ENCODE measurements at regions not wholly inside any gene's neighbourhood (a gene's known extent, or its start where the extent isn't known, plus 50 kb on each side); places are given as distances from the start of the nearest gene placed in this dataset.

DNA sequence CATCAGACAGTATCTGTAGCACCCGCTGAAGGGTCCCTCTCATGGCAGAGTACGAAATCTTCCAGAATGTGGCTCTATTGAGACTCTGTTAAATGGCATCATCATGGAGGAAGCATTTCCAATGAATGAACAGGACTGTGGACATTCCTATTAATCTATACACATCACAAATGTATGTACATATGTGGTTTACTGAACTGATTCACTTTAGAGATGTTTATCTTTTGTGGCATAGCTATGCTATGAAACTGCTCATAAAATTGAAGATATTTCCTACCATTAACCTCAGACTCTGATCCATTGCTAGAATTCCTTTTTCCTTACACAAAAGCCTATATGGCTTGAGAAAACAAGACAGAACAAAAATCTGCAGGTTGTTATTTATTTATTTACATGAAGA is 259.6 kb upstream of the RRP15 start:
- no peak for DNase-seq

DNA sequence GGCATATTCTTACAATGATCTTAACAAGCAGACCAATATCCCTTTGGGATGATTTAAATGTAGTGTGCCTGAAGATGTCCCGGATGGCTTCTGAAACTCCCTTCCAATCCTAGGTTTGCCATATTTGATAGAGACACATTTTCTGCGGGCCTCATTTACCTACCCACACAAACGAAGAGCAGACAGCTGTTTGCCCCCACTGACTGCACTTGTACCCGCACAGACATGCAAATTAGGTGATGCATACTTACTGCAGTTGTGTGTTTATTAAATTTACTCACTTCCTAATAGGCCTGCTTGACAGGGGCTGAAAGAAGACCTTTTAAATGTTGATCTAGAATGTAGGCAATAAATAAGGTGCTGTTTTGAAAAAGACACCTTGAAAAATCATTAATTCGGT is 257.9 kb upstream of the RRP15 start:
- DNase-seq: no peak

DNA sequence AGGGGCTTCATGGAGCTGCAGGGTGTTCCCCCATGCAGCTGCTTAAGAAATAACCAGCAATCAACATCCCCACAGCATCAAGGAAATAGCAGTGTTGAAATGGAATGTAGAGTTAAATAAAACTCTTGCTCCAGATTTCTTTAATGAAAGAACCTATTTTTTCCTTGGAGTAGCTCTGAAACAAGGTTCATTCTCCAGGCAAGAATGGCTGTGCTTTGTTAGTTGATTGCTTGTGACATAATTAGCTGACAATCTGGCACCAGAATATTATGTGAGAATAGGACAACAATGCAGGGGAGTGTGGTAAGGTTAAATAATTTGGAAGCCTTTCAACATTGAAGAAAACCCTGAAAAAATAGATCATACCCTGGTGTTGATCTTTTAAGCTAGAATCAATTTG is 254.2 kb upstream of the RRP15 start:
- DNase-seq: no peak

DNA sequence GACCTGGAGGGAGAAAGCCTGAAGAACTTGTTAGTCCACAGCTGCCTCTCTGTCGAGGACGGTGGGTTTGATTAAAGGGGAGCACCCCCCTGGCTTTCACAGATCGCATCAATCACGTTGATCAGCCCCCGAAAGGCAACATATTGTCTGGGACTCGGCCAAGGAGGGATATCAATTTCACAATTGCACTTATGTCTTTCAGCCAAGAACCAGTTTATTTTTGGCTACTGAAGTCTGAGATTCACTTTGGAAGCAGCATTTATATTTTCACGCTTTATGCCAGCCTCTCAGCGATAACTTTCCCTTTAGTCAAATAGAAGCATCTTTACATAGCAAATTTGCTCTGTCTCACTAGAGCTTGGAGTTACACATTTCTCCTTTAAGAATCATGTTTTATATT is 253.2 kb upstream of the RRP15 start:
- no peak for DNase-seq

DNA sequence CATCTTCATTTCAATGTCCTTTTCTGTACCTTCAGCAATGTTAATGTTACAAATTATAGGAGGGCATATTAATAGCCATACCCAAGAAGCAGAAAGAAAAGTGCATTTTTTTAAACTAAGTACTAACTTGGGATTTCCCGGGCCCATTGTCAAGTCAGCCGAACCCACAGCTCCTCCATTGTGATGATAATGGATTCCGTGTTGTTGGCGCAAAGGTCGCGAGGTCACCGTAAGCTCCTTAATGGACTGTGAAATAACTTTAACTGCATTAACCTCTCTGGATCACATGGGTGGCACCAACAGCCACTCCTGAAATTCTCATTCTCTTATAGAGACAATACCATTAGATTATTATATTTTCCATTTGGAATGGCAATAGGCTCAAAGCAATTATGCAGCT is 250.6 kb upstream of the RRP15 start:
- no peak for DNase-seq

DNA sequence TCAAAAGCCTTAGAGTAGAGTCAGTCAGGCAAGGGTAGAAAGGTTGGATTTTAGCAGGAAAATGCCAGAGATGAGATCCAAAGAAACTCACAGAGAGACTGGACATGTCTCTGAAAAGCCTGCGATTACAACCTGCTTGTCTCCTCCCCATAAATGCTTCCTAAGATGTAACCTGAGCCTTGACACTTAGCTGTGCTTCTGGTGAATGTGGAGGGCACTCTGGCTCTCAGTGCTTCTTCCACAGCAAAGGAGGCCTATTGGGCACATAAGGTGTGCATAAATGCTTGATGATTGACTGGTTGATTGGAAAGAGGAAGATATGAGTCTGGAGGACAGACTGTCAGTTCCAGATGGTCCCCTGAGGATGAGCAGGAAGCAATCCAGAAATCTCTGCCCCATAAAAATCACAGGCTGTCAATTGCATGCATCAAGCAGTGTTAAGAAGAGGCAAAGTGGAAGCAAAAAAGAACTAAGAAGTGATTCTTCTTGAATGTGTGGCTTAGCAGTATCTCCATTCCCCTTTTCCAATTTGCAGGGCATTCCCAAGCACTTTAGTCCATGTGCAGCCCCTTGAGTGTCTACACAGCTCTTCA is 236.2 kb upstream of the RRP15 start:
- no peak for DNase-seq

- DNase-seq: no peak
Observed at GRCh38 chr1:218049641-218050040, 235.5 kb upstream of the RRP15 start.

GRCh38 chr1:218058730-218059129 is 226.4 kb upstream of the RRP15 start:
- no peak for DNase-seq

DNA sequence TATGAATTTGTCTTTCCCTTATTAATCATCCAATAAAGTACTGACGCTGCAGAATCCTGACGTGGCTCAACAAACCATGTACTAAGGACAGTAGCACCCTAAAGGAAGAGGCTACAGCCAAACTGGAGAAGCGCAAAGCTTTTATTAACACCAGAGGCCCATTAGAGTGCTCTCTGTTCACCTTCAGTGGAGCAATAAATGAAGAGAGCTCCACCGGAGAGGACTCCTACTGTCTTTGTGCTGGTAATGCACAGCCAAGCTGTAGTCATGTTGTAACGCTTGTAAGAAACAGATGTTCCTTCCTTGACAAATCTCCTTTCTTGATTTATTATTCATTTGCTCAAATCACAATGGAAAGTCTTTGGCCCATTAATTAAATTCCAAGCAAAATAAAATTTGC is 220.7 kb upstream of the RRP15 start:
- DNase-seq: no peak

DNA sequence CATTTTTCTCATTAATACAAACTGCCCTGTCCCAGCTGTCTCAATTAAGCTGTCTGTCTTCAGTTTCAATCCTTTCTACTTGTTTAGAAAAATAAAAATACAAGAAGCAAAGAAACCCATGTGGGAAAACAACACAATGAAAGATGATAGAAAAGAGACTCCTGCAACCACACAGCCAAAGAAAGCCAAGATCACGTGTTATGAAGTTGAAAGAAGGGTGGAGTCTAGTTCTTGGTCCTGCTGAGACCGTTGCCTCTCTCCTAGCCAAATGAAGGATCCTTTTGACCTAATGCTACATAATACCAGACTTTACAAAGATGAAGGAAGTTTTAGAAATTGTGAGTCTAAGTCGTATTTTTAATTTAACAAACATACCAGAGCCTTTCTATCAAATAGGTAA is 218.8 kb upstream of the RRP15 start:
- DNase-seq: no peak

GRCh38 chr1:218068241-218068640 is 216.9 kb upstream of the RRP15 start:
- DNase-seq: no peak

GRCh38 chr1:218069180-218069579 is 215.9 kb upstream of the RRP15 start:
- DNase-seq: no peak

DNA sequence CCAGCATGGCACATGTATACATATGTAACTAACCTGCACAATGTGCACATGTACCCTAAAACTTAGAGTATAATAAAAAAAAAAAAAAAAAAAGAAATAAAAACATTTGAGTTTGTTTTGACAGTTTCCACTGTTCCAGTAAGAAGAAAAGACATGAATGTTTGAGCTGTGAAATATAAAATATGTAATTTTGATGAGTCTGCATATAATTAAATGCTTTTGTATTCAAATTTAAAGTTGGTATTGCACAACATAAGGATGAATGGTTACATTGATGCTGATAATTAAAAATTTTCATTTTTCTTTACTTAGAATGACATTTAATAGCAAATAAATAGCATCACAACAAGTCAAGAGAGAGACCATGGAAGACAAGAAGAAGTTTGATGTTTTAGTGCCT is 212.0 kb upstream of the RRP15 start:
- DNase-seq: no peak

- no peak for DNase-seq
Observed at GRCh38 chr1:218078916-218079315, 206.2 kb upstream of the RRP15 start.

DNA sequence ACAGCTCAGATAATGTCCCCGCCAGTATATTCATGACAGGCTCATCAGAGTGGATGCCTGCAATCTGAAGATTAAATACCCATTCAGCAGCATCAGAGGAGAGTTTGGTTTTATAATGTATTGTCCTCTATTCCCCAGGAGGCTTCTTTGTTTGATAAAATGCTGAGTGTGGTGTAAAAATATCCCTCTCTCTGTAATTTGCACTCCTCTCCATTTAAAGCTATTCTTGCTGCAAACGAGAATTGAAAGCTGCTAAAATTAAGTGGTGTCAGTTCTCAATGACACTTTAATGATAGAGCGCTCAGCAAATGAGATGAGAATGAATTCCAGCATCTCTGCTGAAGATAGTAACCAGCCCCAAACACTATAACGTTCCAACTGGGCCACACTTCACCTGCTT is 205.7 kb upstream of the RRP15 start:
- no peak for DNase-seq

DNA sequence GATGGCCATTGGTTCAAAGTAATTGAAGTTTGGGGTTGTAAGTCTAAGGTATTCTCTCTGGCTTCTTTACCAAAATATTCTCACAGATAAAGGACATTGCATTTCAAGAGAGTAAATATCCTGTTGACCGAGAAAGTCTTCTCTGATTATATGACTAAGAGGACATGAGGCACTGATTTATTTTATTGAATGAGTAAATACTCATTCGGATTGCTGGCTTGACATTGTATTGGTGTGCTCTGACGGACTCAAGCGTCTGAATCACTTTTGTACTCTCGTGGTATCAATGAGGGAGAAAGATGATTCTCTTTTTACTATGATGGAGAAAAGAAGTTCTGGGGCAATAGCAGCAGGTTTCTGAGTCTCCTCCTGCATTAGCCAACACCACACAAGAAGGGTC is 205.3 kb upstream of the RRP15 start:
- DNase-seq: no peak

- no peak for DNase-seq
Observed at GRCh38 chr1:218080863-218081262, 204.2 kb upstream of the RRP15 start.

DNA sequence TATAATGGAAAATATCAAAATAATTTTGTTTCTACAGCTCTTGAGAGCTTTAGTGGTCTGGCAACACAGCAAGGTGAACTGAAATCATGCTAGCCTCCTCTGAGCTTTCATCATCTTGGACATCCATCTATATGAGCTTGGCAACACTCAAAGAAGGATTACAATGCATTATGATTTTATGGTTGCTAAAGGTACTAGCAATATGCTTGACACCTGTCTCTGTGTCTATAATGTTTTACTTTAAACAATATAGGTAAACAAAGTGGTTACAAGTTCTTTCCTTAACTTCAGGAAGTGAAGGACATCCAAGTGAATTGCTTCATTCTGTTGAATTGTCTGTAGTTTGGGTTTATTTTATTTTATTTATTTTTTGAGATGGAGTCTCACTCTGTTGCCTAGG is 203.7 kb upstream of the RRP15 start:
- DNase-seq: no peak

- no peak for DNase-seq
Observed at GRCh38 chr1:218090459-218090858, 194.6 kb upstream of the RRP15 start.

DNA sequence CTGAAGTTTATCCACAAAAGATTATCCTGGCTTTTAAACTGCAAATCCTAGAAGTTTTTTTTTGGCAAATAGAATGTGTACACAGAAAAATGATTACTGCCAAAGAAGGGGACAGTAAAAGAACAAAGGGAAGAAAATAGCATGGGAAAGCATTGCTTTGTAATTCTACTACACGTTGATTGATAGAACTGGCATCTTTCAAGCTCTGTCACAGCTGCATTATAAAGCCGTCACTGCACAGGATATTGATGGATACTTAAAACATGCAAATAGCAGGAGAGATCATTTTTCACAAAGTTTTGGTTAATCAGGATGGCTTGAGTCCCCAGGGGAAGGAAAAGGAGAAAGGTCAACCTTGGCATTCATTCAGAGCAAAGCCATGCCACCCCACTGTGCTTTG is 183.7 kb upstream of the RRP15 start:
- no peak for DNase-seq

- DNase-seq: no peak
Observed at GRCh38 chr1:218108034-218108433, 177.1 kb upstream of the RRP15 start.

GRCh38 chr1:218112862-218113261 is 172.2 kb upstream of the RRP15 start:
- no peak for DNase-seq

GRCh38 chr1:218123968-218124367 is 161.1 kb upstream of the RRP15 start:
- DNase-seq: no peak

GRCh38 chr1:218135371-218135770 is 149.7 kb upstream of the RRP15 start:
- DNase-seq: no peak

DNA sequence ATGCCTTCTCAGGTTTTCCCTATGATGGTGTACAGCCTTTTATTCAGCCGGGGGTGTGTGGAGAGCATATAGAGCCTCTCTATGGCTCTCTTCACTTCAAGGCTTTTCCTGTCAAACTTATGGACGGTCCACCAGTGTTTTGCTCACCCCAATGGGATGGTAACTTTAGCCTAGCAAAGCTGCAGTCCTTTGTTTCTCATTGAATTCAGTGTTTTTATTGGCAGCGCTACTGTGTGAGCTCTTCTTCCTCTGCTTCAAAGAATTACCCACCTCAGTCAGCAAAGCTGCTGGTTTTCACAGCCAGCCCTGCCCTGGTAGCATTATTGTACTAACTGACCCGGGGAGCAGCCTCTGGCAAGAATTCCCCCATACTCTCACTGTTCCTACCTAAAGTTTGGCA is 145.3 kb upstream of the RRP15 start:
- no peak for DNase-seq

- no peak for DNase-seq
Observed at GRCh38 chr1:218156595-218156994, 128.5 kb upstream of the RRP15 start.
